ENCODE measurements at regions not wholly inside any gene's neighbourhood (a gene's known extent, or its start where the extent isn't known, plus 50 kb on each side); places are given as distances from the start of the nearest gene placed in this dataset.

DNA sequence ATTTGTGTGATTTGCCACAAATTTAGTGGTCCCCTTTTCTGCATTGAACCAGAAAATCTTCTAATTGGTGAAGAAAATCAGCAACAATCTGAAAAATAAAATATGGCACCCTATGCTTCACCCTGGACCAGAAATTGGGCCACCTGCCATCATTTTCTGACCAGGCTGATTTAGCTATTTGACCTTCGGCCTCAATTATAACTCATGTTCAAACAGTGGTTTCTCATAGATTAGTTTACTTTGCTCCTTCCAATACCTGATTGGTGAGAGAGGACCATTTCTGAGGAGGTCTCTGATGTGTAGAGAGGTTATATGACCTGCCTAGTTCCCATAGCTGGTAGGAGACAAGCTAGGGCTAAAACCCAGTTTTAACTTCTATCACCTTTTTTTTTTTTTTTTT, 59.0 kb downstream of the PTTG1 start:
- no peak for TF ChIP-seq POLR2A (IDR thresholded peaks at IDR 0.05; ENCODE audit: low read depth, low read length)
- TF ChIP-seq POLR2AphosphoS5 (IDR thresholded peaks at IDR 0.05; ENCODE audit: low read depth, low read length), result no peak
- no peak for TF ChIP-seq TAF1 (IDR thresholded peaks at IDR 0.05; ENCODE audit: low read depth, low read length)
- TF ChIP-seq PAX5 (IDR thresholded peaks at IDR 0.05; ENCODE audit: insufficient read depth, low read length, severe bottlenecking), result no peak
- no peak for TF ChIP-seq SPI1 (IDR thresholded peaks at IDR 0.05; ENCODE audit: low read depth, low read length)
- no peak for TF ChIP-seq POU2F2 (IDR thresholded peaks at IDR 0.05; ENCODE audit: low read depth, low read length)
